Smooth muscle cell of the brain vasculature (primary cell): ENCODE measurements at regions not wholly inside any gene's neighbourhood (a gene's known extent, or its start where the extent isn't known, plus 50 kb on each side); places are given as distances from the start of the nearest gene placed in this dataset.
A peak's percentile ranks its signal among the peaks of the same experiment; 100 is the strongest.
"Not testable (repeated sequence)": the region's sequence is repeated elsewhere in the genome, so short reads cannot be mapped to it uniquely, and the experiment has no call there.

Source experiments
- DNase-seq: peaks from one replicate; pipeline ENCODE4 v3.0.0-alpha.2; 2012; ENCODE audit warnings: low read depth, low spot score

DNA sequence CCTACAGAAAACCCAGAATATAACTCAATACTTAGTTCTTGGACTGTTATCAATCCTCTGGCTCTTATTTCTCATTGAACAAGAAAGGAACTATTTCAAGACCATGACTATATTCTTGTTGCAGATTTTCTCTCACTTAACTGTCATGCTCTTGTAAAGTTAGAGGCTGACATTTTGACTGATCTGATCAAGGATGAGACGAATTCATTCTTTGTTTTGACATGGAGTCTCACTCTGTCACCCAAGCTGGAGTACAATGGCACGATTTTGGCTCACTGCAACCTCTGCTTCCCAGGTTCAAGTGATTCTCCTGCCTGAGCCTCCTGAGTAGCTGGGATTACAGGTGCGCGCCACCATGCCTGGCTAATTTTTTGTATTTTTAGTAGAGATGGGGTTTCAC is 367.9 kb upstream of the SEMA3C start:
- DNase-seq, result not testable (repeated sequence)

DNA sequence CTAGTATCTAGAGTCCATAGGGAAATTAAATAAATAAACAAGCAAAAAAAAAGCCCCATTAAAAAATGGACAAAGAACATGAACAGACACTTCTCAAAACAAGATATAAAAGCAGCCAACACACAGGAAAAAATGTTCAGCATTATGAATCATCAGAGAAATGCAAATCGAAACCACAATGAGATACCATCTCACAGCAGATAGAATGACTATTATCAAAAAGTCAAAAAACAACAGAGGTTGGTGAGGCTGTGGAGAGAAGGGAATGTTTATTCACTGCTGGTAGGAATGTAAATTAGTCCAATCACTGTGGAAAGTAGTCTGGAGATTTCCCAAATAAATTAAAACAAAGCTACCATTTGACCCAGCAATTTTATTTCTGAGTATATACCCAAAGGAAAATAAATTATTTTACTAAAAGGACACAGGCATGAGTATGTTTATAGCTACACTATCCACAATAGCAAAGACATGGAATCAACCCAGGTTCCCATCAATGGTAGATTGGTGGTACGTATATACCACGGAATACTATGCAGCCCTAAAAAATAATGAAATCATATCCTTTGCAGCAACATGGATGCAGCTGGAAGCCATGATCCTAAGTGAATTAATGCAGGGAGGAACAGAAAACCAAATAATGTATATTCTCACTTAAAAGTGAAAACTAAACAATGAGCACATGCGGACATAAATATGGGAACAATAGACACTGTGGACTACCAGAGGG is 366.5 kb upstream of the SEMA3C start:
- DNase-seq, result peak; percentile 49

DNA sequence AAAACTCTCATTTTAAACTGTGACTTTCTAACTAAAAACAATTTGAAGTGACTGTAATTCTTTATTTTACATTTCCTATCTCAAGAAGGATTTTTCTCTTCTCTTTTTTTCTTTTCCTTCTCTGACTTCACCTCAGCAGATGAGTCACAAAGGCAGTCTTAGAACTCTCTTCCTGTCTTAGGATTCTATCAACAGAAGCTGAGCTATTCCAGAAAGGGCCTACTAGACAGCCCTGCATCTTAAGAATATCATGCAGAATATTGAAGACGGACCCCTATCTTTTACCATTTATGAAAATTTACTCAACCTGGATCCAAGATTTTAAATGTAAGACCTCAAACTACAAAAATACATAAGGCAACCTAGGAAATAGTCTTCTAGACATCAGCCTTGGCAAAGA is 365.7 kb upstream of the SEMA3C start:
- no peak for DNase-seq

DNA sequence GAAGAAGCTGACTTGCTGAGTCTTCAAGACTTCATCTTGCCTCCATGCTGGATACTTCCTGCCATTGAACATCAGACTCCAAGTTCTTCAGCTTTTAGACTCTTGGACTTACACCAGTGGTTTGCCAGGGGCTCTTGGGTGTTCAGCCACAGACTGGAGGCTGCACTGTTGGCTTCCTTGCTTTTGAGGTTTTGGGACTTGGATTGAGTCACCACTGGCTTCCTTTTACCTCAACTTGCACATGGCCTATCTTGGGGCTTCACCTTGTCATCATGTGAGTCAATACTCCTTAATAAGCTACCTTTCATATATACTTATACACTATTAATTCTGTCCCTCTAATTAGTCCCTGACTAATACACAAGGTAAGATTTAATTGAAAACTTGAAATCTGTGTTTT is 361.7 kb upstream of the SEMA3C start:
- no peak for DNase-seq

DNA sequence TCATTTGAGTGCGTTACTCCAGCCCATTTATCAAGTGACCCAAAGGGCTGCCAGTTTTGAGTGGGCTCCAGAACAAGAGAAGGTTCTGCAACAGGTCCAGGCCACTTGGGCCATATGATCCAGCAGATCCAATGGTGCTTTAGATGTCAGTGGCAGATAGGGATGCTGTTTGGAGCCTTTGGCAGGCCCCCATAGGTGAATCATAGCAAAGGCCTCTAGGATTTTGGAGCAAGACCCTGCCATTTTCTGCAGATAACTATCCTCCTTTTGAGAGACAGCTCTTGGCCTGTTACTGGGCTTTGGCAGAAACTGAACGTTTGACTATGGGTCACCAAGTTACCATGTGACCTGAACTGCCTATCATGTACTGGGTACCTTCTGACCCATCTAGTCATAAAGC is 358.8 kb upstream of the SEMA3C start:
- DNase-seq, result no peak

DNA sequence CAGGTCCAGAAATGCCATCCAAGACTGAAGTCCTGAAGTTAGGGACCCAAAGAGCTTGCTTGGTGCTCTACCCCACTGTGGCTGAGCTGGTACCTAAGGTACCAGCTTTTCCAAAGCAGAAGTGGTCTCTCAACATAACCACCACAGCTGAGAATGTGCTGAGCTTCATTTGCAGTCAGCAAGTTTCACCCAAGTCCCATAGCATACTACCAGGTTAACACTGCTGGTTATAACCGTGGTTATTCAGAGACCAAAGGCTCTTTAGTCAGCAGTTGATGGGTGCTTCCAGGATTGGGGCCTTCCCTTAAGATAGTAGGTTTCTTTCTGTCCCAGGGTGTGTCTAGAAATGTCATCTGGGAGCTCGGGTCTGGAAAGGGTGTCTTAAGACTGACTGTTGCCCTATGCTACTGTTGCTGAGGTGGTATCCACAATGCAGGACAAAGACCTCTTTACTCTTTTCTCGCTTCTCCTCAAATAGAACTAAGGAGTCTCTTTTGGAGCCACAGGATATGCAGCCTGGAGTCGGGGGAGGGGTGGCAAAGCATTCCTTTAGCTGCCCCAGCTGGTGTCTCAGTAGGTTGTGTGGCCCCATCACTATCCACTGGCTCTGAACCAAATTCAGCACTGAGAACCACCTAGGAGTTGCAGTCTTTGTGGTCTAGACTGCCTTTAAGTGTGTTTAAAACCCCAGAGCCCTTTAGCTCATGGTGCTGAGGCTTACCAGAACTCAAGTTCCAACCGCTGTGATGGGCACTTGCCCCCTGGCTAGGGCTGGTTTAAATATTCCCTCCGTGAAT is 354.9 kb upstream of the SEMA3C start:
- no peak for DNase-seq

DNA sequence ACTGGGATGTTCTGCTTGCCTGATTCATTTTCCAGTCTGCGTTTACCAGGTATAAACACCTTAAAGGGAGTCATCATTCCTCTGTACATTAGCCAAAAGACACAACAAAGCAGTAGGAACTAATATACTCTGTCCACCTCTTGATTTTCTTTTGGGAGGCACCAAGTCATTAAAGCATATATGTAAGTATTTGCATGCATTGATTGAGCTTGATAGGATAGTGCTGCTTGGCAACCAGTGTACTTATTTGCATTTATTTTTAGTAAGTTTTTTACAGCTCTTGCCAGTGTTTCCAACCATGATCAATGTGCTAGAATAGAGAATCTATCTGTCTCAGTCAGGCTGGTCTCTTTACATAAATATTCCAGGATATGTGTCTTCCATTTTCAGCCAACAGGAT is 353.3 kb upstream of the SEMA3C start:
- no peak for DNase-seq

DNA sequence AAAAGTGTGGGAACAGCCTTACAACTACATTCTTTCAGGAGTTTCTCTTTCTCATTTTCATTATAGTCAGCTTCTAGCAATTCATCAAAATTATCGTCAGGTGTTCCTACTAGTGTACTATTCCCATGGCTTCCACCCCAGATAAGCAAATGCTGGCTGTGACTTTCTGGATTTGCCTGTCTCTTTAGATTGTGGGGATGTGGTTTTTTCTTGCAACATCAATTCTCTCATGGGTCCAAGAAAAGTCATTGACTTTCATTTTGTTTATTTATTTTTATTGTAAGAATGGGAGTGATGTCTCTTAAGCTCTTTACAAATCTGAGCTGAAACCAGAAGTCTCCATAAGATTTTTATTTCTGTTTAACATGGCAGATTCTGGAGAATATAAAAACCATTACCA is 349.7 kb upstream of the SEMA3C start:
- DNase-seq, result no peak

DNA sequence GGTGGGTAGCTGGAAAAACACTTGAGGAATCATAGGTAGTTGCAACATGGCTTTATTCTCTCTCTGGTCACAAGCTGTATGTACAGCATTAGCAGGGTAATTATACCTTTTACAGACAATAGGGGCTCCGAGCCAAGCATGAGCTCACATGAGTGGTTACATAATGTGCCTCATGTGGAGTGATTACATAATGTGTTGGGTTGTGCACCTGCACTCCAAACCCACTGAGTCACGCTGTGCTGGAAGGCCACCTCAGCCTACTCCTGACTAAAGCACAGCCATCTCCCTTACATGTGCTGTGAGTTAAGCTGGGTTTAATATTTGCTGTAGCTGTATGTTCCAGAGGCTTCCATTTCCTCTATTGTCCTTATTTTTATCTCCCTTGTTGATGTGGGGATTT is 348.7 kb upstream of the SEMA3C start:
- no peak for DNase-seq

DNA sequence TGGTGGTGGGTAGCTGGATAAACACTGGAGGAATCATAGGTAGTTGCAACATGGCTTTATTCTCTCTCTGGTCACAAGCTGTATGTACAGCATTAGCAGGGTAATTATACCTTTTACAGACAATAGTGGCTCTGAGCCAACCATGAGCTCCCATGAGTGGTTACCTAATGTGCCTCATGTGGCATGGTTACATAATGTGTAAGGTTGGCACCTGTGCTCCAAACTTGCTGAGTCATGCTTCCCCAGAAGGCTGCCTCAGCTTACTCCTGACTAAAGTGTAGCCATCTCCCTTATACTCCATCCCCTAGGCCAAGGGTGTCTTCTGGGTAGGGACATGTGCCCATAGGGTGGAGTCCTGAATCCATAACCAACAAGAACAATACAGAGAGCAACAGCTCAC is 345.3 kb upstream of the SEMA3C start:
- no peak for DNase-seq

DNA sequence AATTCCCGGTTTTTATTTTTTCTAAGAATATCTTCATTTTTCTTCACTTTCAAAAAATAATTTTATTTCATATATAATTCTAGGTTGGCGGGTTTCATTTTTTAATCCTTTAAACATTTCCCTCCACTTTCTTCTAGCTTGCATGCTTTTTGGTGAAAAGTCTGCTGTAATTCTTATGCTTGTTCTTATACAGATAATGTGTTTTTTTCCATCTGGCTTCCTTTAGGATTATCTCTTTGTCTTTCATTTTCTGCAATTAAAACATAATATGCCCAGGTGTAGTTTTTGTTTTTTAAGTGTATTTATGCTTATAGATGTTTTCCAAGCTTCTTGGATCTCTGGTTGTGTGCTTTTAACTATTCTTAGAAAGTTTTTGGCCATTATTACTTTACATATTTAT is 341.3 kb upstream of the SEMA3C start:
- DNase-seq, result no peak

DNA sequence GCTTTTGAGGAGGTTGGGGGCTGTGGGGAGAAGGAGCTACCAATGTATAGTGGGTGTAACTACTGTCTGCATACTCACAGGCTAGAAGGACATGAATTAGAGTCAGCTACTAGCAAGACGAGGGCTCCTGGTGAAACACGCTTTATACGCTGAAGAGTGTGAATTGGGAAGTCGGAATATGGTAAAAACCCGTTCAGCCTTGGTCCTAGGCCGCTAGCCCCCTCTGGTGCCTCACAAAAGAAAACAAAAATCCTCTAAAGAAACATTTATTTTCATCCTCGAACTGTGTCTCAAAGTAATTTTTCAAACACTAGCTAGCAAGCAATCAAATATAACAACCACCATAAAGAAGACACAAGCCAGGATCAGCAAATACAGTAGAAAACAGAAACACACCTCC is 338.1 kb upstream of the SEMA3C start:
- no peak for DNase-seq

DNA sequence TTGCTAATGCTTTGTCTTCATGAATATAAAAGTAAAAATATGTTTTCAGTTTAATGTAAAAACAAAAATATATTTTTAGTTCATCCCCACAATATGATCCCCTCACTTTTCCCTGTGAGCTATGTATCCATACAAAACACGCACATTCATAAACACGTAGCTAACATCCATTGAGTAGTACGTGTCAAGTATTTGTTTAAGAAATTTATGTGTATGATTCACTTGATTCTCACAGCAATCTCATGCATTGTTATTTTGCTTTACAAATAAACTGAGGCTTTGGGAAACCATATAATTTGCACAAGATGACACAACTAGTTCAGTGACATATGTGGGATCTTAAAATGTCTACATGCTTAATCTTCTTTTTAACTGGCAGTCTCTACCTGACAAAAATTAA is 329.6 kb upstream of the SEMA3C start:
- DNase-seq, result no peak

DNA sequence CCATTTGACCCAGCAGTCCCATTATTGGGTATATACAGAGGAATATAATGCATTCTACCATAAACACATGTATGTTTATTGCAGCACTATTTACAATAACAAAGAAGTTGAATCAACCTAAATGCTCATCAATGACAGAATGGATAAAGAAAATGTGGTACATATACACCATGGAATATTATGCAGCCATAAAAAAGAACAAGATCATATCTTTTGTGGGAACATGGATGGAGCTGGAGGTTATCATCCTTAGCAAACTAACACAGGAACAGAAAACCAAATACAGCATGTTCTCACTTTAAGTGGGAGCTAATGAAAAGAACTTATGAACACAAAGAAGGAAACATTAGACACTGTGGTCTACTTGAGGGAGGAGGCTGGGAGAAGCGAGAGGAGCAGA is 328.5 kb upstream of the SEMA3C start:
- DNase-seq, result not testable (repeated sequence)

DNA sequence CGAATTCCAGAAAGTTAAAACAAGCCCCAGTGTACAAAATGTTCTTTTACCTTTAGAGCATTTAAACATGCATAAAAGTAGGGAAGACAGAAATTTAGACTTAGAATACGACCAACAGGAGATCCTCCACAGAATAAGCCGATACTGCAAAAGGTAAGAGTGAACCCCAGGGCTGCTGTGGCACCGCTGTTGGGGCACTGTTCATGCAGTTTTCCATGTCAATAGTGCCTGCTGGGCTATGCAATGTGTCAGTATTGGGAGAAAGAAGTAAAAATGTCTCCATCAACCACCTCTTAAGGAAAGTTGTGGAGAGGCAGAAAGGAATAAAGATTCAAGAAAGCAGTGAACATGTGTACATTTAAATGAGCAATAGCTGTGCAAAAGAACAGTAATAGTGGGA is 326.5 kb upstream of the SEMA3C start:
- no peak for DNase-seq

DNA sequence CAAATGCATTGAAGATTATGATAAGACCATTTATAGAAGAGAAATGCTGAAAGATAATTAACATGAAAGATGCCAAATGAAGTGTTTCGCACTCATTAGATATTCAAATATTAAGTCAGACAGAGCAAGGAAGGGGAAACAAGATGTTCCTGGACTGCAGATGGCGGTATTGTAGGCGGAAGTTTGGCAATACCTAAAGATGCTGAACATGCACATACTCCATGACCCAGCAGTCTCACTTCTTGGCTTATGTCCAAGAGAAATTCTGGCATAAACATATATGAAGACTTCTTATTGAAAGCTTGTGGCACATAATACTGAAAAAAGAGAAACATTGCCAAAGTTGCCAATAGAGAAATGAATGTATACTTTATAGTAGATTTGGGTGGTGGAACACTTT is 325.4 kb upstream of the SEMA3C start:
- DNase-seq, result no peak

DNA sequence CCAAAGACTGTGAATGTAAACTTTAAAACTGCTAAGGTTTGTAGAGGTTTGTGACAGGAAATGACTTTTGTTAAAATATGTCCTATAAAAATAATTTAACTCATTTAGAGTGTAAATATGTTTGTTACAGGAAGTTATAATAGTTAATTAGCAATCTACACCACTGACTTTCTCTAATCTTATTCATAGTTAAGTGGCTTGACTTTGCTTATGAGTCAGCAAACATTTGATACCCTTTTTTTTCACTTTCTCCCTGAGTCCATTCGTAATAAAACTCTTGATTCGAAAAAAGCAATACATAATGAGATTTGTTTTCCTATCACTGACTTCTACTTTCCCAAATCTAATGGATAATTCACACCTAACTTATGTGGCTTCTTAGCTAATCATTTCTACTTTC is 317.7 kb upstream of the SEMA3C start:
- no peak for DNase-seq

DNA sequence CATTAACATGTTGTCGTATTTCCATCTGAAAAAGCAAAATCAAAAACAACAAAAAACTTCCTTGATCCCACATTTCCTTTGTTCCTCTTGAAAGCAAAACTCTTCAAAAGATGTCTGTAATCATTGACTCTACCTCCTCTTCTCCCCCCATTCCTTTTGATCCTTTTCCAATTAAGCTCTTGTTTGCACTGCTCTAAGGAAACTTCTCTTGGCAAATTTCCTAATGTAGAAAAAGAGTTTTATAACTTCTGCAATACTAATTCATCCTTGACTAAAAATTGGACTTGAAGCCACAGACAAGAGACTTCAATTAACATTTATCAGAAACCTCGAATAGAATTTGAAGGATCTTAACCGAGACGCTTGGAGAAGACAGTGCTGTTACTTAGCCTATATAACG is 317.1 kb upstream of the SEMA3C start:
- DNase-seq, result no peak

DNA sequence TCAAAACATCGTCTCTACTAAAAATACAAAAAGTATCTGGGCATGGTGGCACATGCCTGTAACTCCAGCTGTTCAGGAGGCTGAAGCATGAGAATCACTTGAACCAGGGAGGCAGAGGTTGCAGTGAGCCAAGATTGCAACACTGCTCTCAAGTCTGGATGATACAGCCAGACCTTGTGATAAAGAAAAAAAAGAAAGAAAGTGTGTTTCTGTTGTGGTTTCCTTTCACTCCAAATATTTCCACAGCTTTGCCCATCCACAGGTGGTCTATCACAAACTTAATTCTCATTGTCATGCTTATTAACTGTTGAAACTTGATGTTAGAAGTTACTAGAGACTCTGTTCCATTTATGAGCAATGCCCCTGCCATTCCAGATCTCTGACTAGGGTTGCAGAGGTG is 316.0 kb upstream of the SEMA3C start:
- DNase-seq, result no peak

DNA sequence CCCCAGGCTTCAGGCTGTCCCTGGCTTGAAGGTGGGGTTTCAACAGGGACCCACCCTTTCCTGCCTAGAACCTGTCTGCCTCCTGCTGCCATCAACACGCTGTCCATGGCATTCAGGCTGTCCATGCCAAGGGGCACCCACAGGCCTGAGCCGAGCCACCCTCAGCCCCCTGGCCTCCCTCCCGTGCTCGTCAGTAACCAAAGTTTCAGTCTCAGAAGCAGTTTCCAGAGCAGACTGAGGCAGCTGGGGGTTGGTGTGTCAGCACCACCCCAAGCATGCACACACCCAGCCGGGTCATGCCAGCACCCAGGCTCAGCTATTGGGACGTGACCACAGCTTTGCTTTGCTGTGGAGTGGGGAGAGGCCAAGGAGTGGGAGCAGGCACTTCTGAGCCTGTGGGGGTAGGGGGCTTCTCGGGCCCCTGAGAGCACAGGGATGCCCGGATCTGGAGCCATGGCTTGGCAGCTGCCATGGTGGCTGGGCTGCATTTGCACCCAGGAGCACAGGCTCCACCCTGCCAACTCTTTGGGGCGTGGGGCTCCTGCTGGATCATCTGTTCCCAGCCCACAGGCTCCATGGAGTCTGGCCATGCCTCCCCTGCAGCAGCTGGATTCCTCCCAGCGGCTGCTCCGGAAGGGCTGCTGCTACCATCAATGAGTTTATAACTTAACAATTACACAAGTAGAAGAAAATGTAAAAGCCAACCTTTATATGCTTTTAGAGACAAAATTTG is 314.5 kb upstream of the SEMA3C start:
- no peak for DNase-seq

DNA sequence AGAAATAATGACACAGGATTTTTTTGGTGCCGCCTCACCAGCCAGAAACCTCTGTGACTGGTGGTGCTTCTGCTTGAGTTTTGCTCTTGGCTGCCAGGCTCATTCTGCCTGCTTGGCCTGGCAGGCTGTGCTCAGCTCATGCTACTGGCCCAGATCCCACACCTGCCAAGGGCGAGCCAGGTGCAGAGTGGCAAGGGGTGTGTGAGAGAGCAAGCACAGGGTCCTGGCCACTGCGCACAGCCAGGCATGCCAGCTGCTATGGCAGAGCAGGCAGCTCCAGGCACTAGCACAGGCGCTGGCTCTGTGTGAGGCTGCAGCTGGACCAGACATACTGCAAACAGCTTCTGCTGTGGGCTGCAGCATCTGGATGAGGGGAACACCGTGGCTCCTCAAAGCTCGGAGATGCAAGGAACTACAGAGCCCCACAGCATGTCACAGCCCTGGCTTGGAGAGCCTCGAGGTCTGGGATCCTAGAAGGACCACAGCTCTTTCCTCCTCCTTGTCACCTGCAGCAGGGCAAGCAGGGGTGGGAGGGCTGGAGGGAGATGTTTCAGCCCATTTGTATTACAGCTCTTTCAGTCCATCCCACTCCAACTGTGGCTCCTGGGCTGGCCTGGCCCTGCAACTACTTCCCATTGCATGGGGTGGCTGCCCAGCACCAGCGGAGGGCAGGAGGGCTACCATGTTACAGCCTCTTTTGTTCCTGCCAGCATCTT is 313.4 kb upstream of the SEMA3C start:
- no peak for DNase-seq

DNA sequence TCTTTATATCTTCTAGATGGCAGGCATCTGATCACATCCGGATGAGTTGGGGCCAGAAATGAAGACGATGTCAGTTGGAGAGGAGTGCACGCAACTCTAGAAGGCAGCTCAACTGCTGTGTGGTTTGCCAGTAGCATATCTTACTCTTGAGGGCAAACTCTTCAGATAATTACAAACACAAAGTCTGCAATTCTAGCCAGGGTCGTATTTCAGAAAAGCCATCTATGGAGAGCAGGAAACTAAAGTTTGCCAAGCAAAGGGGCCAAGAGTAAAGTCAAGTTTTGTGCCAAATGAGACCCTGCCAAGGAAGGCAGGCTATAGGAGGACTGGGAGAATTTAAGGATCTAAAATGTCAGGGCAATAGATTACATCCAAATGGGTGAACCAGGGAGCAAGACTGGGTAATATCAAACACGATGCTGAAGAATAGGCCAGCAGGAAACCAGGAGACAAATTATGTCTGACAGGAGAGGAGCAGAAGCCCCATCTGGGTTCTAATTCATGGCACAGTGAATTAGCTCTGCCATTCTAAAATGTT is 312.5 kb upstream of the SEMA3C start:
- no peak for DNase-seq
